GM12892 (cell line): ENCODE measurements at regions not wholly inside any gene's neighbourhood (a gene's known extent, or its start where the extent isn't known, plus 50 kb on each side); places are given as distances from the start of the nearest gene placed in this dataset.

Experiments used
- POLR2AphosphoS5 ChIP-seq: IDR thresholded peaks from 2 replicates; pipeline ENCODE4 v1.6.1; 2011; ENCODE audit warnings: low read depth, low read length, control low read depth
- TAF1 ChIP-seq: IDR thresholded peaks from 2 replicates; pipeline ENCODE4 v1.6.1; 2011; ENCODE audit warnings: low read depth, mild to moderate bottlenecking, control low read depth, low read length, borderline replicate concordance

GRCh38 chr6:8940356-8940755, 505.0 kb upstream of the SLC35B3 start:
- no peak for TF ChIP-seq TAF1
- TF ChIP-seq POLR2AphosphoS5, result no peak
